SU-DHL-6 (cell line): ENCODE measurements at regions not wholly inside any gene's neighbourhood (a gene's known extent, or its start where the extent isn't known, plus 50 kb on each side); places are given as distances from the start of the nearest gene placed in this dataset.

Experiments used
- H2AFZ ChIP-seq: fragments of 200-600 bp; sonication (generic); 2 replicates; pipeline ENCODE4 v1.6.1; 2014; ENCODE audit warnings: low read depth, mild to moderate bottlenecking, moderate library complexity, mixed read lengths, antibody characterized with exemption, low read length; ENCODE audit not compliant: severe bottlenecking
- H3F3A ChIP-seq: fragments of 200-600 bp; shearing (Covaris generic); 2 replicates; pipeline ENCODE4 v1.6.0; 2016; ENCODE audit warnings: antibody characterized with exemption, mild to moderate bottlenecking; ENCODE audit not compliant: insufficient read depth
- H3K27ac ChIP-seq: fragments of 200-600 bp; sonication (generic); 2 replicates; pipeline ENCODE4 v1.5.1; 2016; ENCODE audit warnings: low read depth, mild to moderate bottlenecking, low read length, moderate library complexity, mixed read lengths
- H3K27me3 ChIP-seq: fragments of 200-600 bp; sonication (generic), shearing (Covaris generic); 2 replicates; pipeline ENCODE4 v1.6.0; 2014; ENCODE audit warnings: mild to moderate bottlenecking, low read length
- H3K36me3 ChIP-seq: fragments of 200-600 bp; sonication (generic); 2 replicates; pipeline ENCODE4 v1.6.1; 2014; ENCODE audit warnings: mild to moderate bottlenecking, low read length, mixed read lengths
- H3K4me2 ChIP-seq: fragments of 300-600, 200-600 bp; shearing (Covaris generic), sonication (generic); 2 replicates; pipeline ENCODE4 v1.6.0; 2014; ENCODE audit warnings: low read length, low read depth, mild to moderate bottlenecking; ENCODE audit not compliant: poor library complexity, severe bottlenecking
- H3K4me3 ChIP-seq: fragments of 200-600 bp; sonication (generic); 2 replicates; pipeline ENCODE4 v1.5.1; 2014; ENCODE audit warnings: antibody characterized with exemption, low read length, mild to moderate bottlenecking, mixed read lengths; ENCODE audit not compliant: insufficient read depth, poor library complexity, severe bottlenecking
- H3K79me2 ChIP-seq: fragments of 200-600 bp; sonication (generic); 2 replicates; pipeline ENCODE4 v1.6.1; 2014; ENCODE audit warnings: mild to moderate bottlenecking, low read length, moderate library complexity; ENCODE audit not compliant: insufficient read depth
- H3K9ac ChIP-seq: fragments of 200-600 bp; sonication (generic); 2 replicates; pipeline ENCODE4 v1.7.0; 2014; ENCODE audit warnings: mild to moderate bottlenecking, low read length
- H3K9me2 ChIP-seq: fragments of 200-600 bp; sonication (generic); replicated peaks from 2 replicates; pipeline ENCODE4 v1.6.1; 2014; ENCODE audit warnings: low read length; ENCODE audit not compliant: insufficient read depth
- H3K9me3 ChIP-seq: fragments of 200-600 bp; sonication (generic); 2 replicates; pipeline ENCODE4 v1.6.1; 2014; ENCODE audit warnings: low read length, mixed read lengths; ENCODE audit not compliant: insufficient read depth
- H4K20me1 ChIP-seq: fragments of 200-600 bp; sonication (generic); 2 replicates; pipeline ENCODE4 v1.6.1; 2014; ENCODE audit warnings: low read depth, mild to moderate bottlenecking, antibody characterized with exemption, low read length, moderate library complexity, mixed read lengths
- CTCF ChIP-seq: fragments of 200-600 bp; sonication (generic); IDR thresholded peaks from one replicate; pipeline ENCODE4 v1.5.1; 2017; ENCODE audit warnings: antibody characterized with exemption, mild to moderate bottlenecking, low read length, moderate library complexity; ENCODE audit not compliant: insufficient read depth, poor library complexity, severe bottlenecking
- EZH2phosphoT487 ChIP-seq: fragments of 200-600 bp; sonication (generic), shearing (Covaris generic); conservative IDR thresholded peaks from 2 replicates; pipeline ENCODE4 v1.6.1; 2018; ENCODE audit warnings: mild to moderate bottlenecking, antibody characterized with exemption, low read length, moderate library complexity, mixed read lengths

- Histone ChIP-seq H3K9me3 (no peaks in the 10 kb centered on the region), H3K9me2 (no peaks in the 10 kb centered on the region)
Observed at GRCh38 chr4:93888308-93888707, 59.8 kb downstream of the ATOH1 start.

GRCh38 chr4:93888768-93889167 is 60.2 kb downstream of the ATOH1 start:
- no peak overlapping the region for H3K4me2 ChIP-seq
- H3K9me2 ChIP-seq: no peaks in the 10 kb centered on the region
- no peaks in the 10 kb centered on the region for H4K20me1 ChIP-seq
- no peaks in the 10 kb centered on the region for H3K27me3 ChIP-seq
- no peak overlapping the region for H3K4me3 ChIP-seq
- no peaks in the 10 kb centered on the region for H3F3A ChIP-seq
- TF ChIP-seq CTCF: no peak
- TF ChIP-seq EZH2phosphoT487: no peak
- H3K9me3 ChIP-seq: no peaks in the 10 kb centered on the region
- no peaks in the 10 kb centered on the region for H3K79me2 ChIP-seq
- no peak overlapping the region for H2AFZ ChIP-seq
- H3K9ac ChIP-seq: no peak overlapping the region
- H3K36me3 ChIP-seq: no peaks in the 10 kb centered on the region
- H3K27ac ChIP-seq: no peak overlapping the region

More at GRCh38 chr4:93888308-93888707, 59.8 kb downstream of the ATOH1 start:
- Histone ChIP-seq H3K27me3 (no peaks in the 10 kb centered on the region), H2AFZ (no peak overlapping the region), H3K4me3 (no peak overlapping the region), H3F3A (no peaks in the 10 kb centered on the region), H3K36me3 (no peaks in the 10 kb centered on the region), H3K79me2 (no peaks in the 10 kb centered on the region), H4K20me1 (no peaks in the 10 kb centered on the region), H3K9ac (no peak overlapping the region), H3K4me2 (no peak overlapping the region), H3K27ac (no peak overlapping the region)
- TF ChIP-seq CTCF: no peak
- TF ChIP-seq EZH2phosphoT487: no peak

- H3K79me2 ChIP-seq: no peaks in the 10 kb centered on the region
- H3K36me3 ChIP-seq: no peaks in the 10 kb centered on the region
- H3K4me3 ChIP-seq: no peak overlapping the region
- H3K9ac ChIP-seq: no peak overlapping the region
- H3K9me3 ChIP-seq: no peaks in the 10 kb centered on the region
- H3K9me2 ChIP-seq: no peaks in the 10 kb centered on the region
- no peak overlapping the region for H3K4me2 ChIP-seq
- H3K27me3 ChIP-seq: no peaks in the 10 kb centered on the region
- TF ChIP-seq CTCF: no peak
- no peak for TF ChIP-seq EZH2phosphoT487
- no peak overlapping the region for H3K27ac ChIP-seq
- no peaks in the 10 kb centered on the region for H3F3A ChIP-seq
- H2AFZ ChIP-seq: no peak overlapping the region
- H4K20me1 ChIP-seq: no peaks in the 10 kb centered on the region
Observed at GRCh38 chr4:93891244-93891643, 62.7 kb downstream of the ATOH1 start.
